ENCODE measurements at regions not wholly inside any gene's neighbourhood (a gene's known extent, or its start where the extent isn't known, plus 50 kb on each side); places are given as distances from the start of the nearest gene placed in this dataset.

GRCh38 chr11:19311308-19312030 lies 70.7 kb upstream of the E2F8 start:
- Histone ChIP-seq H3K79me2 (ENCODE audit: low read length) (no peaks in the 10 kb centered on the region), H3K9me3 (ENCODE audit: insufficient read depth, low read length) (no peaks in the 10 kb centered on the region), H3K27ac (ENCODE audit: low read length) (no peak overlapping the region), H3K4me3 (ENCODE audit: low read length) (no peak overlapping the region), H3K4me2 (ENCODE audit: low read length) (peak overlapping the region; percentile 46), H2AFZ (ENCODE audit: low read depth, low read length) (0 out of 2 replicates have a peak overlapping the region, but pooled peaks have one; percentile 32), H4K20me1 (ENCODE audit: insufficient read depth, low read length) (no peaks in the 10 kb centered on the region), H3K9ac (ENCODE audit: low read length) (no peak overlapping the region), H3K4me1 (ENCODE audit: low read length) (peaks cover 6% of the 10 kb centered on the region), H3K36me3 (replicated peaks; ENCODE audit: low read depth, low read length) (no peaks in the 10 kb centered on the region), H3K27me3 (ENCODE audit: low read depth, low read length) (peaks cover 38% of the 10 kb centered on the region)
- TF ChIP-seq, protein P1, sequence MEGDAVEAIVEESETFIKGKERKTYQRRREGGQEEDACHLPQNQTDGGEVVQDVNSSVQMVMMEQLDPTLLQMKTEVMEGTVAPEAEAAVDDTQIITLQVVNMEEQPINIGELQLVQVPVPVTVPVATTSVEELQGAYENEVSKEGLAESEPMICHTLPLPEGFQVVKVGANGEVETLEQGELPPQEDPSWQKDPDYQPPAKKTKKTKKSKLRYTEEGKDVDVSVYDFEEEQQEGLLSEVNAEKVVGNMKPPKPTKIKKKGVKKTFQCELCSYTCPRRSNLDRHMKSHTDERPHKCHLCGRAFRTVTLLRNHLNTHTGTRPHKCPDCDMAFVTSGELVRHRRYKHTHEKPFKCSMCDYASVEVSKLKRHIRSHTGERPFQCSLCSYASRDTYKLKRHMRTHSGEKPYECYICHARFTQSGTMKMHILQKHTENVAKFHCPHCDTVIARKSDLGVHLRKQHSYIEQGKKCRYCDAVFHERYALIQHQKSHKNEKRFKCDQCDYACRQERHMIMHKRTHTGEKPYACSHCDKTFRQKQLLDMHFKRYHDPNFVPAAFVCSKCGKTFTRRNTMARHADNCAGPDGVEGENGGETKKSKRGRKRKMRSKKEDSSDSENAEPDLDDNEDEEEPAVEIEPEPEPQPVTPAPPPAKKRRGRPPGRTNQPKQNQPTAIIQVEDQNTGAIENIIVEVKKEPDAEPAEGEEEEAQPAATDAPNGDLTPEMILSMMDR (IDR thresholded peaks at IDR 0.05; ENCODE audit: low read depth, low read length) = peak; percentile 85
- TF ChIP-seq EZH2phosphoT487 (IDR thresholded peaks at IDR 0.05; ENCODE audit: low read depth) = no peak

- no peaks in the 10 kb centered on the region for H3K79me2 ChIP-seq (ENCODE audit: low read length)
- H3K27me3 ChIP-seq (ENCODE audit: low read depth, low read length) = peaks cover 39% of the 10 kb centered on the region
- H4K20me1 ChIP-seq (ENCODE audit: insufficient read depth, low read length) = no peaks in the 10 kb centered on the region
- H3K36me3 ChIP-seq (replicated peaks; ENCODE audit: low read depth, low read length) = no peaks in the 10 kb centered on the region
- no peak overlapping the region for H3K27ac ChIP-seq (ENCODE audit: low read length)
- TF ChIP-seq, protein P1 (IDR thresholded peaks at IDR 0.05; ENCODE audit: low read depth, low read length) = no peak
- no peak for TF ChIP-seq EZH2phosphoT487 (IDR thresholded peaks at IDR 0.05; ENCODE audit: low read depth)
- no peak overlapping the region for H3K9ac ChIP-seq (ENCODE audit: low read length)
- no peak overlapping the region for H3K4me3 ChIP-seq (ENCODE audit: low read length)
- H3K4me1 ChIP-seq (ENCODE audit: low read length) = peaks cover 6% of the 10 kb centered on the region
- no peak overlapping the region for H3K4me2 ChIP-seq (ENCODE audit: low read length)
- no peaks in the 10 kb centered on the region for H3K9me3 ChIP-seq (ENCODE audit: insufficient read depth, low read length)
- no peak overlapping the region for H2AFZ ChIP-seq (ENCODE audit: low read depth, low read length)
Observed at GRCh38 chr11:19307498-19307897, 66.8 kb upstream of the E2F8 start.

- Histone ChIP-seq H3K9me3 (ENCODE audit: insufficient read depth, low read length) (no peaks in the 10 kb centered on the region), H3K9ac (ENCODE audit: low read length) (no peak overlapping the region), H2AFZ (ENCODE audit: low read depth, low read length) (no peak overlapping the region), H4K20me1 (ENCODE audit: insufficient read depth, low read length) (no peaks in the 10 kb centered on the region), H3K4me3 (ENCODE audit: low read length) (no peak overlapping the region), H3K79me2 (ENCODE audit: low read length) (no peaks in the 10 kb centered on the region), H3K27me3 (ENCODE audit: low read depth, low read length) (peaks cover 44% of the 10 kb centered on the region), H3K4me2 (ENCODE audit: low read length) (no peak overlapping the region), H3K4me1 (ENCODE audit: low read length) (peaks cover under 1% of the 10 kb centered on the region), H3K27ac (ENCODE audit: low read length) (no peak overlapping the region), H3K36me3 (replicated peaks; ENCODE audit: low read depth, low read length) (no peaks in the 10 kb centered on the region)
- TF ChIP-seq, protein P1 (IDR thresholded peaks at IDR 0.05; ENCODE audit: low read depth, low read length) = no peak
- TF ChIP-seq EZH2phosphoT487 (IDR thresholded peaks at IDR 0.05; ENCODE audit: low read depth) = no peak
Observed at GRCh38 chr11:19306179-19306944, 65.6 kb upstream of the E2F8 start.

DNA sequence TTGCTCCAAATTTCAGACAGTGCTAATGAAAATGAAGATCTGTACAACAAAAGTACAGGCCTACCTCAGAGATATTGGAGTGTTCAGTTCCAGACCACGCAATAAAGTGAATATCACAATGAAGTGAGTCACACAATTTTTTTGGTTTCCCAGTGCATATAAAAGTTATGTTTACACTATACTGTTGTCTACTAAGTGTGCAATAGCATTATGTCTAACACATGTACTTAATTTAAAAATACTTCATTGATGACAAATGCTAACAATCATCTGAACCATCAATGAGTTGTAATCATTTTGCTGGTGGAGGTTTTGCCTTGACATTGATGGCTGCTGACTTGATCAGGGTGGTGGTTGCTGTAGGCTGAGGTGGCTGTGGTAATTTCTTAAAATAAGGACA lies 60.6 kb upstream of the E2F8 start:
- Histone ChIP-seq H4K20me1 (ENCODE audit: insufficient read depth, low read length) (no peaks in the 10 kb centered on the region), H3K36me3 (replicated peaks; ENCODE audit: low read depth, low read length) (no peaks in the 10 kb centered on the region), H3K4me3 (ENCODE audit: low read length) (no peak overlapping the region), H3K9me3 (ENCODE audit: insufficient read depth, low read length) (no peaks in the 10 kb centered on the region), H3K4me1 (ENCODE audit: low read length) (no peaks in the 10 kb centered on the region), H3K27me3 (ENCODE audit: low read depth, low read length) (peaks cover 24% of the 10 kb centered on the region), H2AFZ (ENCODE audit: low read depth, low read length) (no peak overlapping the region), H3K79me2 (ENCODE audit: low read length) (no peaks in the 10 kb centered on the region), H3K9ac (ENCODE audit: low read length) (no peak overlapping the region), H3K27ac (ENCODE audit: low read length) (no peak overlapping the region), H3K4me2 (ENCODE audit: low read length) (no peak overlapping the region)
- TF ChIP-seq EZH2phosphoT487 (IDR thresholded peaks at IDR 0.05; ENCODE audit: low read depth) = no peak
- TF ChIP-seq, protein P1 (IDR thresholded peaks at IDR 0.05; ENCODE audit: low read depth, low read length) = no peak
